NCI-H510A treated with DMSO at 0.1 percent for 48 hours (cell line): ENCODE measurements at regions not wholly inside any gene's neighbourhood (a gene's known extent, or its start where the extent isn't known, plus 50 kb on each side); places are given as distances from the start of the nearest gene placed in this dataset.
"Not testable (repeated sequence)": the region's sequence is repeated elsewhere in the genome, so short reads cannot be mapped to it uniquely, and the experiment has no call there.

Experiments
- DNase-seq: peaks from one replicate; lab custom pipeline; 2025; lab: John Stamatoyannopoulos, UW

GRCh38 chr12:124130691-124131591 lies 157.9 kb downstream of the ZNF664 start:
- DNase-seq, result peak; percentile 89

- DNase-seq, result no peak
Measured at GRCh38 chr12:124131659-124132058, 158.6 kb downstream of the ZNF664 start.

GRCh38 chr12:124132530-124132929 lies 159.5 kb downstream of the ZNF664 start:
- DNase-seq, result no peak

- no peak for DNase-seq
Measured at GRCh38 chr12:124136796-124137195, 158.1 kb upstream of the RFLNA start.

- no peak for DNase-seq
Measured at GRCh38 chr12:124140944-124141486, 153.9 kb upstream of the RFLNA start.

- not testable (repeated sequence) for DNase-seq
Measured at GRCh38 chr12:124141611-124142010, 153.3 kb upstream of the RFLNA start.

GRCh38 chr12:124142395-124143035 lies 152.4 kb upstream of the RFLNA start:
- no peak for DNase-seq

- DNase-seq, result no peak
Measured at GRCh38 chr12:124143726-124144125, 151.2 kb upstream of the RFLNA start.

GRCh38 chr12:124144531-124145194 lies 150.2 kb upstream of the RFLNA start:
- no peak for DNase-seq

- no peak for DNase-seq
Measured at GRCh38 chr12:124147027-124147426, 147.9 kb upstream of the RFLNA start.

- peak; percentile 59 for DNase-seq
Measured at GRCh38 chr12:124147575-124147974, 147.3 kb upstream of the RFLNA start.

- no peak for DNase-seq
Measured at GRCh38 chr12:124148481-124149273, 146.2 kb upstream of the RFLNA start.

- DNase-seq, result peak; percentile 26
Measured at GRCh38 chr12:124149287-124149686, 145.6 kb upstream of the RFLNA start.

- no peak for DNase-seq
Measured at GRCh38 chr12:124150168-124150567, 144.7 kb upstream of the RFLNA start.

GRCh38 chr12:124151583-124151982 lies 143.3 kb upstream of the RFLNA start:
- no peak for DNase-seq

- no peak for DNase-seq
Measured at GRCh38 chr12:124152731-124153130, 142.2 kb upstream of the RFLNA start.

GRCh38 chr12:124153392-124153791 lies 141.5 kb upstream of the RFLNA start:
- no peak for DNase-seq

- no peak for DNase-seq
Measured at GRCh38 chr12:124157406-124157805, 137.5 kb upstream of the RFLNA start.

GRCh38 chr12:124159655-124160054 lies 135.2 kb upstream of the RFLNA start:
- DNase-seq, result no peak

GRCh38 chr12:124160097-124160756 lies 134.7 kb upstream of the RFLNA start:
- DNase-seq, result no peak

GRCh38 chr12:124161402-124161801 lies 133.5 kb upstream of the RFLNA start:
- not testable (repeated sequence) for DNase-seq
